Nephron progenitor cell (in vitro differentiated cells): ENCODE measurements at regions not wholly inside any gene's neighbourhood (a gene's known extent, or its start where the extent isn't known, plus 50 kb on each side); places are given as distances from the start of the nearest gene placed in this dataset.

Source experiments
- DNase-seq: peaks from one replicate; pipeline ENCODE4 v3.0.0; 2021
- H3K27ac Mint-ChIP-seq: 2 replicates; pipeline ENCODE4 v1.8.0; 2021; ENCODE audit warnings: mild to moderate bottlenecking, moderate library complexity, mixed read lengths
- H3K27me3 Mint-ChIP-seq: 2 replicates; pipeline ENCODE4 v1.8.0; 2021; ENCODE audit warnings: mild to moderate bottlenecking, low read depth, mixed read lengths; ENCODE audit not compliant: poor library complexity
- H3K36me3 Mint-ChIP-seq: 2 replicates; pipeline ENCODE4 v1.8.0; 2021; ENCODE audit warnings: low read depth, mixed read lengths
- H3K4me1 Mint-ChIP-seq: 2 replicates; pipeline ENCODE4 v1.8.0; 2021; ENCODE audit warnings: mixed read lengths
- H3K4me3 Mint-ChIP-seq: 2 replicates; pipeline ENCODE4 v1.8.0; 2021; ENCODE audit warnings: mild to moderate bottlenecking, moderate library complexity, mixed read lengths
- H3K9me3 Mint-ChIP-seq: 2 replicates; pipeline ENCODE4 v1.8.0; 2021; ENCODE audit warnings: mild to moderate bottlenecking, moderate library complexity, mixed read lengths
- CTCF ChIP-seq: fragments of 200-600 bp; sonication (generic); IDR thresholded peaks from 2 replicates; pipeline ENCODE4 v1.5.0; 2021; ENCODE audit warnings: antibody characterized with exemption

GRCh38 chr2:198390670-198391069 lies 586.3 kb downstream of the PLCL1 start:
- TF ChIP-seq CTCF = no peak
- H3K4me1 Mint-ChIP-seq = peaks cover 8% of the 10 kb centered on the region

DNA sequence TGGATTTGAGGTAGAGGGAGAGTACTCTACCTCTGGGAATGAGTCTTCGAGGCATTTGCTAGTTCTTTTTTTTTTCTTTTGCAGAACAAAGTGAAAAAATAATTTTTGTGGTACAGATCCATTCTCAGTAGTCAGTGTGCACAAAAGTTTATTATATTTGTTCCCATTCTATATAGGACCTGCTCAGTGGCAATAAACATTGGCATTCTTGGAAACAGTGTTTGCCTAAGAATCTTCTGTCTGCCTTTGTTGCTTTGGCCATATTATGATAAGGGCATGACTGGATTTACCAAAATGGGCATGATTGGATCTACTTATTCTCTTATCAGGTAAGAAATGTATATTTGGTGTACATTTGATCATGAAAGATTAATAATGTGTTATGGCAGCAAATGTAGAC lies 583.3 kb downstream of the PLCL1 start:
- no peak for TF ChIP-seq CTCF
- H3K36me3 Mint-ChIP-seq = no peaks in the 10 kb centered on the region
- DNase-seq = no peak
- no peaks in the 10 kb centered on the region for H3K9me3 Mint-ChIP-seq
- no peak overlapping the region for H3K27ac Mint-ChIP-seq
- no peak overlapping the region for H3K4me3 Mint-ChIP-seq
- H3K27me3 Mint-ChIP-seq = no peaks in the 10 kb centered on the region
- H3K4me1 Mint-ChIP-seq = peaks cover 8% of the 10 kb centered on the region

More at GRCh38 chr2:198390670-198391069, 586.3 kb downstream of the PLCL1 start:
- DNase-seq = no peak
- Mint-ChIP-seq H3K36me3 (no peaks in the 10 kb centered on the region), H3K4me3 (no peak overlapping the region), H3K27ac (no peak overlapping the region), H3K9me3 (no peaks in the 10 kb centered on the region), H3K27me3 (peaks cover under 1% of the 10 kb centered on the region)

GRCh38 chr2:198385856-198386255 lies 581.5 kb downstream of the PLCL1 start:
- no peaks in the 10 kb centered on the region for H3K4me1 Mint-ChIP-seq
- DNase-seq = no peak
- no peak overlapping the region for H3K27ac Mint-ChIP-seq
- H3K9me3 Mint-ChIP-seq = no peaks in the 10 kb centered on the region
- TF ChIP-seq CTCF = no peak
- no peak overlapping the region for H3K4me3 Mint-ChIP-seq
- H3K36me3 Mint-ChIP-seq = no peaks in the 10 kb centered on the region
- H3K27me3 Mint-ChIP-seq = no peaks in the 10 kb centered on the region

- no peaks in the 10 kb centered on the region for H3K4me1 Mint-ChIP-seq
- no peak overlapping the region for H3K27ac Mint-ChIP-seq
- TF ChIP-seq CTCF = no peak
- DNase-seq = no peak
- H3K9me3 Mint-ChIP-seq = no peaks in the 10 kb centered on the region
- no peaks in the 10 kb centered on the region for H3K36me3 Mint-ChIP-seq
- no peaks in the 10 kb centered on the region for H3K27me3 Mint-ChIP-seq
- H3K4me3 Mint-ChIP-seq = no peak overlapping the region
Observed at GRCh38 chr2:198385326-198385725, 580.9 kb downstream of the PLCL1 start.

GRCh38 chr2:198383392-198383791 lies 579.0 kb downstream of the PLCL1 start:
- Mint-ChIP-seq H3K27me3 (no peaks in the 10 kb centered on the region), H3K36me3 (no peaks in the 10 kb centered on the region), H3K4me1 (no peaks in the 10 kb centered on the region), H3K27ac (no peak overlapping the region), H3K9me3 (no peaks in the 10 kb centered on the region), H3K4me3 (no peak overlapping the region)
- no peak for DNase-seq
- TF ChIP-seq CTCF = no peak

DNA sequence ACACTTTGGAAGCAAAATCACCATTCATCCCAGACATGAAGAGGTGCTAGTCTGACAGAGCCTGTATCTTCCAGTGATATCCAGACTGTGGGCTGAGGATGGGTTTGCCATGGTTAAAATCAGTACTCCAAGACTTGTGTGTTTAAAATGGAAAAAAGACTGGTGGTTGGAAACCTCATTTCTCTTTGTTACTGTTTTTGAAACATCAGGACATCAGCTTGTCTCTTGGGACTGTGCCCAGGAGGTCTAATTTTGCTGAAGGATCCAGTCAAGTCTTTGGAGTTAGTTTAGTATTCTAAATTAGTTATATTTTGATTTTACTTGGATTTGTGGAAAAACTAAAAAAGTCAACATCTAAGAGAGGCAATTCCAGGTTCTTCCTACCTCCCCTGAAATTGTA lies 578.4 kb downstream of the PLCL1 start:
- no peaks in the 10 kb centered on the region for H3K27me3 Mint-ChIP-seq
- H3K36me3 Mint-ChIP-seq = no peaks in the 10 kb centered on the region
- H3K9me3 Mint-ChIP-seq = no peaks in the 10 kb centered on the region
- no peak for TF ChIP-seq CTCF
- no peak overlapping the region for H3K27ac Mint-ChIP-seq
- DNase-seq = no peak
- no peaks in the 10 kb centered on the region for H3K4me1 Mint-ChIP-seq
- no peak overlapping the region for H3K4me3 Mint-ChIP-seq
